ENCODE measurements at regions not wholly inside any gene's neighbourhood (a gene's known extent, or its start where the extent isn't known, plus 50 kb on each side); places are given as distances from the start of the nearest gene placed in this dataset.

GRCh38 chr1:222061711-222062359 lies 319.9 kb upstream of the DUSP10 start:
- Histone ChIP-seq H3K9me3 (peaks cover 0 to 10% (median 3%) of the 10 kb centered on the region in 4 donors), H3K4me3 (no peak overlapping the region), H3K27me3 (no peaks in the 10 kb centered on the region), H3K36me3 (no peaks in the 10 kb centered on the region), H3K27ac (no peak overlapping the region), H3K4me1 (no peaks in the 10 kb centered on the region)
- 88 to 94% methylated on average over 3 of the region's 3 CpGs for WGBS, 2 donors
- TF ChIP-seq POLR2A (IDR thresholded peaks at IDR 0.05) (no peak), POLR2AphosphoS5 (IDR thresholded peaks at IDR 0.05) (no peak), EP300 (IDR thresholded peaks at IDR 0.05) (no peak)
- TF ChIP-seq, protein P1, sequence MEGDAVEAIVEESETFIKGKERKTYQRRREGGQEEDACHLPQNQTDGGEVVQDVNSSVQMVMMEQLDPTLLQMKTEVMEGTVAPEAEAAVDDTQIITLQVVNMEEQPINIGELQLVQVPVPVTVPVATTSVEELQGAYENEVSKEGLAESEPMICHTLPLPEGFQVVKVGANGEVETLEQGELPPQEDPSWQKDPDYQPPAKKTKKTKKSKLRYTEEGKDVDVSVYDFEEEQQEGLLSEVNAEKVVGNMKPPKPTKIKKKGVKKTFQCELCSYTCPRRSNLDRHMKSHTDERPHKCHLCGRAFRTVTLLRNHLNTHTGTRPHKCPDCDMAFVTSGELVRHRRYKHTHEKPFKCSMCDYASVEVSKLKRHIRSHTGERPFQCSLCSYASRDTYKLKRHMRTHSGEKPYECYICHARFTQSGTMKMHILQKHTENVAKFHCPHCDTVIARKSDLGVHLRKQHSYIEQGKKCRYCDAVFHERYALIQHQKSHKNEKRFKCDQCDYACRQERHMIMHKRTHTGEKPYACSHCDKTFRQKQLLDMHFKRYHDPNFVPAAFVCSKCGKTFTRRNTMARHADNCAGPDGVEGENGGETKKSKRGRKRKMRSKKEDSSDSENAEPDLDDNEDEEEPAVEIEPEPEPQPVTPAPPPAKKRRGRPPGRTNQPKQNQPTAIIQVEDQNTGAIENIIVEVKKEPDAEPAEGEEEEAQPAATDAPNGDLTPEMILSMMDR (IDR thresholded peaks at IDR 0.05) = no peak
- DNase-seq = no peak
- ATAC-seq (ENCODE audit: low FRiP score in 2 of 2) = no peak

DNA sequence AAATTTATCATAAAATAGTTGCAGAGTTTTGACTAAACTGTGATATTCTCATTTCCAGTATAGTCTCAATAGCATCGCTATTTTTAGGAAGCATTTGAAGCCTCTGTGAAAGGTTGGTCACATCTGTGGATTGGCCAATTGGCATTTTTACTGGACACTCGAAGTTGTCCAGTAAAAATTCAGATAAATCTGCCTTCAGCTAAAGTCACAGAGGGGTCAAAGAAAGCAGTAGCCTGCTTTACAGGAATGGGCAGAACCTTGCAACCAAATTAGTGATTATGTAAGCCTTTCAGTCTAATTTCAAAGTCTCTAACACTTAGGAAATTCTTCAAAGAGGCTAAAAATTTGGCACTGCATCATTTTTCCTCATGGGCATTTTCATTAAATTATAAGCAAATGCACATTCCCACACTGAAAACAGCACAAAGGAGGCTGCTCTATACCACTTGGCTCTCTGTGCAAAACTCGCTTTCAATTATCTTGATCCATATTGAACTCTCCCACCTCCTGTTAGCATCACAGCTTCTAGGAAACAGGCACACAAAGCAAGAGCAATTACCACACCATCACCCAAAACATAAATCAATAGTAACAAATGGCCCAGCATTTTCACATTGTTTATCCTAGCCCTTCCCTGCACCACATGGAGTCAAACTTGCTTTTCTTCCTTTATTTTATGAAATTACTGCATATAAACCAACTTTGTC lies 318.5 kb upstream of the DUSP10 start:
- Histone ChIP-seq H3K9me3 (peaks cover 0 to 10% (median 3%) of the 10 kb centered on the region in 4 donors), H3K36me3 (no peaks in the 10 kb centered on the region), H3K27ac (no peak overlapping the region), H3K27me3 (no peaks in the 10 kb centered on the region), H3K4me3 (no peak overlapping the region), H3K4me1 (no peaks in the 10 kb centered on the region)
- DNase-seq (no peak), ATAC-seq (ENCODE audit: low FRiP score in 2 of 2) (no peak)
- 74 to 79% methylated on average over 3 of the region's 3 CpGs for WGBS, 2 donors
- TF ChIP-seq, protein P1 (IDR thresholded peaks at IDR 0.05) = no peak
- TF ChIP-seq POLR2A (IDR thresholded peaks at IDR 0.05) = no peak
- no peak for TF ChIP-seq EP300 (IDR thresholded peaks at IDR 0.05)
- TF ChIP-seq POLR2AphosphoS5 (IDR thresholded peaks at IDR 0.05) = no peak

GRCh38 chr1:222058249-222058648 lies 316.4 kb upstream of the DUSP10 start:
- Histone ChIP-seq H3K27ac (no peak overlapping the region), H3K36me3 (no peaks in the 10 kb centered on the region), H3K4me1 (no peaks in the 10 kb centered on the region), H3K4me3 (no peak overlapping the region), H3K9me3 (no peaks in the 10 kb centered on the region), H3K27me3 (no peaks in the 10 kb centered on the region)
- DNase-seq (no peak), ATAC-seq (ENCODE audit: low FRiP score in 2 of 2) (no peak)
- TF ChIP-seq, protein P1 (IDR thresholded peaks at IDR 0.05) = no peak
- TF ChIP-seq EP300 (IDR thresholded peaks at IDR 0.05) (no peak), POLR2AphosphoS5 (IDR thresholded peaks at IDR 0.05) (no peak), POLR2A (IDR thresholded peaks at IDR 0.05) (no peak)
- 90 to 95% methylated on average over 2 of the region's 2 CpGs for whole genome bisulfite sequencing, 2 donors

GRCh38 chr1:222057162-222057561 lies 315.3 kb upstream of the DUSP10 start:
- H3K4me1 ChIP-seq = no peaks in the 10 kb centered on the region
- WGBS, 2 donors = 89 to 97% methylated on average over 3 of the region's 3 CpGs

More at GRCh38 chr1:222057162-222057561, 315.3 kb upstream of the DUSP10 start:
- Histone ChIP-seq H3K4me3 (no peak overlapping the region), H3K27ac (no peak overlapping the region), H3K27me3 (no peaks in the 10 kb centered on the region), H3K36me3 (no peaks in the 10 kb centered on the region), H3K9me3 (no peaks in the 10 kb centered on the region)
- no peak for DNase-seq
- ATAC-seq (ENCODE audit: low FRiP score in 2 of 2) = no peak
- no peak for TF ChIP-seq EP300 (IDR thresholded peaks at IDR 0.05)
- no peak for TF ChIP-seq POLR2A (IDR thresholded peaks at IDR 0.05)
- TF ChIP-seq, protein P1 (IDR thresholded peaks at IDR 0.05) = no peak
- TF ChIP-seq POLR2AphosphoS5 (IDR thresholded peaks at IDR 0.05) = no peak
